ENCODE measurements at regions not wholly inside any gene's neighbourhood (a gene's known extent, or its start where the extent isn't known, plus 50 kb on each side); places are given as distances from the start of the nearest gene placed in this dataset.

DNA sequence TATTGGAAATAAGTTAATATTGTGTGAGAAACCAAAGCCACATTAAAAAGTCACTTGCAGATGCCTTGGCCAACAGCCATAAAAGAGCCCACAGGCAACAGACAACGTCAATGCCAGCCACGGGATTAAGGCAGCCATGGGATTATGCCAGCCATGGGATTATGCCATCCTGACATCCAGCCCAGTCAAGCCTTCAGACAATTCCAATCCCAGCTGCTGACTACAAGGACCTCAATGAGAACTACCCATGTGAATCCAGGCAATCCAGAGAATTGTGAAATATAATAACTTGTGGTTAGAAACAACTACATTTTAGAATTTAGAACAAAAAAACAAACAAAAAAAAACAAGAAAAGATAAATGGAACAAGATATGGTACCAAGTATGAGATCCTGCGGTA lies 356.6 kb downstream of the EFNB2 start:
- TF ChIP-seq POLR2AphosphoS5 (IDR thresholded peaks at IDR 0.05; ENCODE audit: low read depth, low read length) = no peak
- TF ChIP-seq POU2F2 (IDR thresholded peaks at IDR 0.05; ENCODE audit: low read depth, low read length) = no peak
- TF ChIP-seq POLR2A (IDR thresholded peaks at IDR 0.05; ENCODE audit: low read depth, low read length) = no peak
- TF ChIP-seq TAF1 (IDR thresholded peaks at IDR 0.05; ENCODE audit: low read depth, low read length) = no peak
- no peak for TF ChIP-seq SPI1 (IDR thresholded peaks at IDR 0.05; ENCODE audit: low read depth, low read length)

Measured in GM12891 (cell line).